ENCODE measurements at regions not wholly inside any gene's neighbourhood (a gene's known extent, or its start where the extent isn't known, plus 50 kb on each side); places are given as distances from the start of the nearest gene placed in this dataset.

DNA sequence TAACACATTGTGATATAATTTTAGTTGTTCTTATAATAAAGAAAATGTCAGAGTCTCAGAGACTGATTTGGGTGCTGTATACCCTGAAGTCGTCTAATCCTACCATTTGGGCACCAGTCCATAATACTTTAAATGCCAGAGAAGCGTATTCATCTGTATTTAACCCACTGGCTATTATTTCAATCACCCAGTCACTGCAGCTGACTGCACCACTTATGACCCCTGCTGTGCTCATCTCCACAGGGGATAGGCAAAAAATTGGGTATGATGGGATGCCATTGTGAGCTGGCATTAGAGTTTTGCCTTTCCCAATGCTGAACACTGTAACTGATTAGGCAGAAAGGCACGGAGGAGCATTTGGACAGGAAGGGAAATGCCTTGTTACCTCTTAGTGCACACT lies 599.7 kb downstream of the CAAP1 start:
- Histone ChIP-seq H3K4me1 (ENCODE audit: low read depth, poor library complexity, severe bottlenecking) (no peaks in the 10 kb centered on the region), H3K4me2 (no peak overlapping the region), H3K27me3 (ENCODE audit: insufficient read depth, low read depth) (no peaks in the 10 kb centered on the region), H3K4me3 (IDR thresholded peaks at IDR 0.05; ENCODE audit: insufficient read depth, low read depth, low read length) (no peak overlapping the region), H3K79me2 (ENCODE audit: insufficient read depth, low read depth) (no peaks in the 10 kb centered on the region), H2AFZ (ENCODE audit: low read depth) (no peak overlapping the region), H3K9ac (no peak overlapping the region), H3K27ac (no peak overlapping the region), H3K36me3 (ENCODE audit: insufficient read depth) (no peaks in the 10 kb centered on the region), H4K20me1 (ENCODE audit: insufficient read depth) (no peaks in the 10 kb centered on the region)
- TF ChIP-seq CTCF (conservative IDR thresholded peaks at IDR 0.05; ENCODE audit: low read depth, low read length): no peak

DNA sequence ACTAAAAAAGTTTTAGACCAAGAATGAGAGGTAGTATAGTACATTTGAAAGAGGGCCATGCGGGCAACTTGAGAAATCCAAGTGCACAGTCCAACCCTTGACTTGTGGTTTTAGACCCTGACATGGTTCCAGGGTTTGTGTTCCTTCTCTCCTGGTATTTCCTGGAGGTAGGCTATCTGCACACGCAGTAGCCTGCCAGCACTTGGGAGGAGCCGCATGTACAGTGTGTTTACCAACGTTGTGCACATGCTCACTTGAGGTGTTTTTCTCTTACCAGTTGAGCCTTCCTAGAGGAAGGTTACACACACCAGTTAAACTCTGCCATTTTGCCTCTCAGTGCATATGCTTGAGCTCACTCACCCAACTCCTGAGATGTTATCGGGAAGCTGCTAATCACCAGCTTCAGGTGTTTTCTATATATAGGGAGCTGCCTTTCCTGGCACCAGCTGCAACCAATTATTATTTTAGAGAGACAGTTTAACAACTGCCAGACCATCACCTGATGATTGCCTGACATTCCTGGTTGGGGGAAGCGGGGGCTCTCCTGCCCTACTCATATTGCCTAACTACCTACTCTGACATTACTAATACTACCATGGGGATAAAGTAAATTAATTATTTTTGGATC lies 593.4 kb upstream of the TUSC1 start:
- Histone ChIP-seq H3K36me3 (ENCODE audit: insufficient read depth) (no peaks in the 10 kb centered on the region), H3K4me2 (no peak overlapping the region), H3K9ac (no peak overlapping the region), H3K27me3 (ENCODE audit: insufficient read depth, low read depth) (no peaks in the 10 kb centered on the region), H3K27ac (no peak overlapping the region), H3K79me2 (ENCODE audit: insufficient read depth, low read depth) (no peaks in the 10 kb centered on the region), H2AFZ (ENCODE audit: low read depth) (no peak overlapping the region), H3K4me1 (ENCODE audit: low read depth, poor library complexity, severe bottlenecking) (no peaks in the 10 kb centered on the region), H3K4me3 (IDR thresholded peaks at IDR 0.05; ENCODE audit: insufficient read depth, low read depth, low read length) (no peak overlapping the region), H4K20me1 (ENCODE audit: insufficient read depth) (no peaks in the 10 kb centered on the region)
- no peak for TF ChIP-seq CTCF (conservative IDR thresholded peaks at IDR 0.05; ENCODE audit: low read depth, low read length)

- H3K4me3 ChIP-seq (IDR thresholded peaks at IDR 0.05; ENCODE audit: insufficient read depth, low read depth, low read length): no peak overlapping the region
- H3K9ac ChIP-seq: no peak overlapping the region
- no peak overlapping the region for H3K4me2 ChIP-seq
- no peaks in the 10 kb centered on the region for H3K4me1 ChIP-seq (ENCODE audit: low read depth, poor library complexity, severe bottlenecking)
- TF ChIP-seq CTCF (conservative IDR thresholded peaks at IDR 0.05; ENCODE audit: low read depth, low read length): no peak
- no peaks in the 10 kb centered on the region for H3K27me3 ChIP-seq (ENCODE audit: insufficient read depth, low read depth)
- no peak overlapping the region for H3K27ac ChIP-seq
- H3K36me3 ChIP-seq (ENCODE audit: insufficient read depth): no peaks in the 10 kb centered on the region
- no peak overlapping the region for H2AFZ ChIP-seq (ENCODE audit: low read depth)
- no peaks in the 10 kb centered on the region for H3K79me2 ChIP-seq (ENCODE audit: insufficient read depth, low read depth)
- H4K20me1 ChIP-seq (ENCODE audit: insufficient read depth): no peaks in the 10 kb centered on the region
These were observed 588.0 kb upstream of the TUSC1 start for GRCh38 chr9:26266146-26266793.

DNA sequence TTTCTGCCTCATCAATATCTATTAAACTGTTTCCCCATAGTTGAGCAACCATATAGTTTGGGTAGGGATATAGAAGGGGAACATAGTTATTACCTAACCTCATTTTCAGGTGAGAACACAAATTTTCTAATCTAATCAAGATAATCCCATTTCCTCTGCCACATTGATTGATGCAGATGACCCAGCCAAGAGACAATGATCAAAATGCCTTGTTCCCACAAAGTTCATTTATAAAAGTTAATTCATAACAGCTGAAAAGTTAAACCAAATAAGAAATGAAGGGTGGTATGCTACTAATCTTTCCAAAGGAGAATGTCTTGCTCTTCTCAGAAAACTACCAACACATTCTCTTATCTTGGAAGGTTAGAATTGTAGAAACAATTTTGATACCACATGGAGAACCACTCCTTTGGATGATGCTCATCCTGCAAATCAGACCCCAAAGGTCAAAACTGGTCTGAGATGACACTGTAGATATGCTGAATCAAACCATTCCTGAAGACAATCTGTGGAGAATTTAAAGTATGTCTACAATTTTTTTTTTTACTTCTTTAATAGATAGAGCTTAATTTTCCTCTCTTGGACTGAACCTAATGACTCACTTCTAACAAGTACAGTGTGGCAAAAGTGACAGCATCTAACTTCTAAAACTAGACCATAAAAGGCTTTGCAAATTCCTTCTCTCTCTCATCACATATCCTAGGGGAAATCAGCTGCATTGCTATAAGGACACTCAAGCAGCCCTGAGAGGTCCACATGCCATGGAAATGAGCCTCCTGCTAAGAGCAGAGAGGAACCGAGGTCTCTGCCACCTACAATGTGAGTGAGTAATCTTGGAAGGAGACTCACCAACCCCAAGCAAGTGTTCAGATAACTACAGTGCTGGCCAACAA lies 586.7 kb upstream of the TUSC1 start:
- Histone ChIP-seq H3K4me2 (no peak overlapping the region), H3K36me3 (ENCODE audit: insufficient read depth) (no peaks in the 10 kb centered on the region), H3K4me1 (ENCODE audit: low read depth, poor library complexity, severe bottlenecking) (no peaks in the 10 kb centered on the region), H3K79me2 (ENCODE audit: insufficient read depth, low read depth) (no peaks in the 10 kb centered on the region), H4K20me1 (ENCODE audit: insufficient read depth) (no peaks in the 10 kb centered on the region), H2AFZ (ENCODE audit: low read depth) (no peak overlapping the region), H3K27ac (no peak overlapping the region), H3K4me3 (IDR thresholded peaks at IDR 0.05; ENCODE audit: insufficient read depth, low read depth, low read length) (no peak overlapping the region), H3K9ac (no peak overlapping the region), H3K27me3 (ENCODE audit: insufficient read depth, low read depth) (no peaks in the 10 kb centered on the region)
- TF ChIP-seq CTCF (conservative IDR thresholded peaks at IDR 0.05; ENCODE audit: low read depth, low read length): no peak

All from KMS-11 (cell line).